Esophagus (tissue), 2 donors: ENCODE measurements at regions not wholly inside any gene's neighbourhood (a gene's known extent, or its start where the extent isn't known, plus 50 kb on each side); places are given as distances from the start of the nearest gene placed in this dataset.
"Not testable (repeated sequence)": the region's sequence is repeated elsewhere in the genome, so short reads cannot be mapped to it uniquely, and the experiment has no call there.

Experiments used
- H3K27ac ChIP-seq, 2 donors: one replicate each; pipeline ENCODE4 v1.5.1; 2013; ENCODE audit warnings: low read depth in 2 of 2, mild to moderate bottlenecking in 2 of 2, inconsistent platforms in 1 of 2, low read length in 1 of 2, moderate library complexity in 1 of 2
- H3K27me3 ChIP-seq, 2 donors: one replicate each; pipeline ENCODE4 v1.6.1; 2013; ENCODE audit warnings: low read length in 2 of 2, control low read depth in 1 of 2, mild to moderate bottlenecking in 1 of 2; ENCODE audit not compliant: insufficient read depth in 2 of 2, control insufficient read depth in 1 of 2
- H3K36me3 ChIP-seq, 2 donors: one replicate each; pipeline ENCODE4 v1.6.1; 2013; ENCODE audit warnings: low read length in 1 of 2; ENCODE audit not compliant: control insufficient read depth in 2 of 2, insufficient read depth in 2 of 2
- H3K4me1 ChIP-seq, 2 donors: one replicate each; pipeline ENCODE4 v1.6.1; 2013; ENCODE audit warnings: low read length in 1 of 2; ENCODE audit not compliant: control insufficient read depth in 2 of 2, insufficient read depth in 2 of 2
- H3K4me3 ChIP-seq, 2 donors: one replicate each; pipeline ENCODE4 v1.5.1; 2013; ENCODE audit warnings: low read length in 2 of 2, mild to moderate bottlenecking in 2 of 2, low read depth in 1 of 2, moderate library complexity in 1 of 2
- H3K9me3 ChIP-seq, 2 donors: one replicate each; pipeline ENCODE4 v1.6.1; 2013; ENCODE audit warnings: mild to moderate bottlenecking in 2 of 2, low read depth in 1 of 2, low read length in 1 of 2, moderate library complexity in 1 of 2; ENCODE audit not compliant: control insufficient read depth in 2 of 2, insufficient read depth in 1 of 2
- WGBS, 2 donors: extraction: QIAGEN DNeasy Blood & Tissue Kit; methylation state at CpG; one replicate each; pipeline ENCODE4 v1.1.7; 2013; 5-methylcytosine and 5-hydroxymethylcytosine counted together
- donor health status: healthy with polysubstance abuse.
- donor health status: Bipolar disorder and iron deficiency.

- H3K9me3 ChIP-seq, H3K4me1 ChIP-seq, H3K27me3 ChIP-seq, H3K36me3 ChIP-seq, H3K4me3 ChIP-seq, H3K27ac ChIP-seq: not testable (repeated sequence)
- 47 to 55% methylated on average over 6 to 8 of the region's 8 CpGs for WGBS, 2 donors
Measured at GRCh38 chr17:27197505-27197904, 96.4 kb upstream of the WSB1 start.

GRCh38 chr17:27199948-27200347 is 94.0 kb upstream of the WSB1 start:
- 63 to 76% methylated on average over 4 of the region's 4 CpGs for WGBS, 2 donors
- Histone ChIP-seq H3K27ac (no peak overlapping the region), H3K36me3 (no peaks in the 10 kb centered on the region), H3K4me3 (no peak overlapping the region), H3K27me3 (no peaks in the 10 kb centered on the region), H3K9me3 (no peaks in the 10 kb centered on the region), H3K4me1 (peaks cover 0 to 2% of the 10 kb centered on the region in 2 donors)

GRCh38 chr17:27200476-27200875 is 93.4 kb upstream of the WSB1 start:
- H3K4me3 ChIP-seq, result no peak overlapping the region
- no peak overlapping the region for H3K27ac ChIP-seq
- no peaks in the 10 kb centered on the region for H3K27me3 ChIP-seq
- H3K4me1 ChIP-seq, result peaks cover 0 to 2% of the 10 kb centered on the region in 2 donors
- H3K36me3 ChIP-seq, result no peaks in the 10 kb centered on the region
- no peaks in the 10 kb centered on the region for H3K9me3 ChIP-seq

- H3K9me3 ChIP-seq, result no peaks in the 10 kb centered on the region
- 71 to 73% methylated on average over 3 of the region's 3 CpGs for WGBS, 2 donors
- no peaks in the 10 kb centered on the region for H3K36me3 ChIP-seq
- H3K4me3 ChIP-seq, result no peak overlapping the region
- no peaks in the 10 kb centered on the region for H3K27me3 ChIP-seq
- H3K4me1 ChIP-seq, result peaks cover 0 to 2% of the 10 kb centered on the region in 2 donors
- no peak overlapping the region for H3K27ac ChIP-seq
Measured at GRCh38 chr17:27203241-27203640, 90.7 kb upstream of the WSB1 start.

DNA sequence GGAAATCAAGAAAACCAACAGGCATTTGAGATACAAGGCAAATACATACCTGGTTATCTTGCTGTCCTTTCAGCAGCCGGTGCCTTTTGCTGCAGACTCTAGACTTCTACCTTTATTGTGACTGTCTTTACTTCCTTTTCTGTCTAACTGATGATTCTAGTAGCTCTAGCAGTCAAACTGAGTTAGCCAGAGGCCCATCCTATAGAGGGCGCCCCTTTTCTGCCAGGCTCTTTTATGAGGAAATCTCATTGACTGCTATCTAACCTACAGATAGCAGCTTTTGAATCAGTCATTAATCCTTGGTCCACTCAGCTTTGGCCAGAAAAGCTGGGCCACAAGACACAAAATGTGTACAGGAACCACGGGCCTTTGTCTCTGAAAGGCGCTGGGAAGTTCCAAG is 87.5 kb upstream of the WSB1 start:
- no peak overlapping the region for H3K27ac ChIP-seq

DNA sequence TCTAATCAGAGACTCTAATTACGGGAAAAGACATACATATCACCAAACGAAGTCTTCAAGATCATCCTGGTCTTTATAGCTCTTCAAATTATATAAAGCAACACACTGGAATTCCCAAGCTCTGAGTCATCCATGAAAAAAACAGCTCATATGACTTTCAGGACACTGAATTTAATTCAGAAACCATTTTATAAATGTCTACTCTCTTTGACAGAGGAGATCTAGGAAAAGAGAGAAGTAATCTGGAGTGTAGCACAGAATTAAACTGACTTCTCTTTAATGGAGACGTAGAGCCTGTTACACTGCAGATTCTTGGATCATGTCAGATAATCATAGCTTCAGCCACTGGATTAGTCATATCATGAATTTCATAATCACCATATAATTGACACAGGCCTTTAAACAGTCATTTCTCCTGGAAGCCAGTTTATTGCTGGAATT is 86.8 kb upstream of the WSB1 start:
- H3K9me3 ChIP-seq, result peaks cover 0 to 2% of the 10 kb centered on the region in 2 donors
- no peaks in the 10 kb centered on the region for H3K36me3 ChIP-seq
- 28 to 38% methylated on average over 3 of the region's 3 CpGs for WGBS, 2 donors
- H3K4me1 ChIP-seq, result no peaks in the 10 kb centered on the region
- no peak overlapping the region for H3K27ac ChIP-seq
- H3K27me3 ChIP-seq, result no peaks in the 10 kb centered on the region
- H3K4me3 ChIP-seq, result no peak overlapping the region

More for the DNA sequence above, 87.5 kb upstream of the WSB1 start:
- H3K9me3 ChIP-seq, result peaks cover 0 to 2% of the 10 kb centered on the region in 2 donors
- no peaks in the 10 kb centered on the region for H3K36me3 ChIP-seq
- WGBS, 2 donors, result 50 to 57% methylated on average over 4 of the region's 4 CpGs
- no peak overlapping the region for H3K4me3 ChIP-seq
- no peaks in the 10 kb centered on the region for H3K27me3 ChIP-seq
- no peaks in the 10 kb centered on the region for H3K4me1 ChIP-seq

- not testable (repeated sequence) for H3K4me1 ChIP-seq, H3K36me3 ChIP-seq, H3K9me3 ChIP-seq, H3K4me3 ChIP-seq, H3K27me3 ChIP-seq, H3K27ac ChIP-seq
Measured at GRCh38 chr17:27208370-27208769, 85.5 kb upstream of the WSB1 start.

DNA sequence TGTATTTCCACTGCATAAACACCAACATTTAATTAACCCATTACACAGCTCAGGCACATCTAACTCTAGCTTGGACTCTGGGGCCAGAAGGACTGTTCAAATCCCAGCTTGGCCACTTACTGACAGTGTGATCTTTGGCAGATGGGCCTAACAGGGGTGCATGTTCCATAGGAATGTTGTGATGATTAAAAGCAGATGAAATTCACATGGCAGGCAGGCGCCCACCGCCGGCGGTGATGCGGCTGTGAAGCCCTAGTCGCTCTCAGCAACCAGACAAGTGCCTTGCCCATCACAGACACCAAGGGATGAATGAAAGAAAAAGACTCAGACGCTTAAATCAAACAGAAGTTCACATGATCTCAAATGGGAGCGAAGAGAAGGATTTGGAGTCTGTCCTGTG is 84.6 kb upstream of the WSB1 start:
- Histone ChIP-seq H3K9me3 (peaks cover 0 to 2% of the 10 kb centered on the region in 2 donors), H3K36me3 (no peaks in the 10 kb centered on the region), H3K4me3 (no peak overlapping the region), H3K27me3 (no peaks in the 10 kb centered on the region), H3K27ac (no peak overlapping the region), H3K4me1 (no peaks in the 10 kb centered on the region)
- 88 to 90% methylated on average over 7 to 8 of the region's 8 CpGs for WGBS, 2 donors

DNA sequence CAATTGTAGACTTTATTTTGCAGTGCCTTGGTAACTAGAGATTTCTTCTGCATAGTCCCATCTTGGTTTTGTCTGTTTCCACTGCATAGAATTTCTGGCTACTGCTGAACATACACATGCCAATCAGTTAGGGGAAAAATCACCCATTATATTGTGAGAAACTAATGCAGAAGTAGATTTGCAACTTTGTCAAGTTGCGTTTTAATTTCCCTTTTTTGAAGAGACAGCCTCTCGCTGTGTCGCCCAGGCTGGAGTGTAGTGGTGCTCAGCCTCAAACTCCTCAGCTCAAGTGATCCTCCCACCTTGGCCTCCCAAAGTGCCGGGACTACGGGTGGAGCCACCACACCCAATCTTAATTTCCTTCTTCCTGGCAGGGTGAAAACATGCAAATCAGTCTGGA is 83.1 kb upstream of the WSB1 start:
- WGBS, 2 donors, result 84 to 86% methylated on average over 1 of the region's 5 CpGs
- not testable (repeated sequence) for H3K27me3 ChIP-seq, H3K36me3 ChIP-seq, H3K4me1 ChIP-seq, H3K27ac ChIP-seq, H3K4me3 ChIP-seq, H3K9me3 ChIP-seq

- Histone ChIP-seq H3K27me3 (no peaks in the 10 kb centered on the region), H3K4me3 (no peak overlapping the region), H3K27ac (no peak overlapping the region), H3K36me3 (no peaks in the 10 kb centered on the region), H3K9me3 (peaks cover 0 to 2% of the 10 kb centered on the region in 2 donors), H3K4me1 (no peaks in the 10 kb centered on the region)
- 79 to 92% methylated on average over 1 of the region's 1 CpG for WGBS, 2 donors
Measured at GRCh38 chr17:27216836-27217235, 77.1 kb upstream of the WSB1 start.
